Activated naive CD8-positive, alpha-beta T cell treated with anti-CD3 and anti-CD28 coated beads, Interleukin-2, amount 50 U/mL, for 24 hours (primary cell): ENCODE measurements at regions not wholly inside any gene's neighbourhood (a gene's known extent, or its start where the extent isn't known, plus 50 kb on each side); places are given as distances from the start of the nearest gene placed in this dataset.
"Not testable (repeated sequence)": the region's sequence is repeated elsewhere in the genome, so short reads cannot be mapped to it uniquely, and the experiment has no call there.

Source experiments
- ATAC-seq: fragments of 150-1000 bp; cut with Tn5 transposase; one replicate; pipeline ENCODE4 v1.10.0; 2021
- DNase-seq: peaks from one replicate; pipeline ENCODE4 v3.0.0; 2021
- H3K27ac Mint-ChIP-seq: one replicate; pipeline ENCODE4 v1.8.0; 2021; ENCODE audit warnings: mild to moderate bottlenecking, mixed read lengths
- H3K27me3 Mint-ChIP-seq: one replicate; pipeline ENCODE4 v1.8.0; 2021; ENCODE audit warnings: mixed read lengths
- H3K36me3 Mint-ChIP-seq: one replicate; pipeline ENCODE4 v1.8.0; 2021; ENCODE audit warnings: low read depth, mixed read lengths
- H3K4me1 Mint-ChIP-seq: one replicate; pipeline ENCODE4 v1.8.0; 2021; ENCODE audit warnings: mixed read lengths
- H3K4me3 Mint-ChIP-seq: one replicate; pipeline ENCODE4 v1.8.0; 2021; ENCODE audit warnings: mild to moderate bottlenecking, moderate library complexity, mixed read lengths
- H3K9me3 Mint-ChIP-seq: one replicate; pipeline ENCODE4 v1.8.0; 2021; ENCODE audit warnings: mixed read lengths

GRCh38 chr7:142529591-142529990, 219.7 kb upstream of the PRSS1 start:
- Mint-ChIP-seq H3K27ac (no peak overlapping the region), H3K27me3 (peaks cover 2% of the 10 kb centered on the region), H3K4me3 (peak overlapping the region; percentile 36), H3K9me3 (no peaks in the 10 kb centered on the region), H3K4me1 (no peaks in the 10 kb centered on the region), H3K36me3 (no peaks in the 10 kb centered on the region)
- ATAC-seq (no peak), DNase-seq (no peak)

GRCh38 chr7:142528608-142529408, 220.5 kb upstream of the PRSS1 start:
- Mint-ChIP-seq H3K27me3 (peaks cover 2% of the 10 kb centered on the region), H3K4me3 (peak overlapping the region; percentile 41), H3K36me3 (no peaks in the 10 kb centered on the region), H3K27ac (no peak overlapping the region), H3K4me1 (no peaks in the 10 kb centered on the region), H3K9me3 (no peaks in the 10 kb centered on the region)
- DNase-seq (no peak), ATAC-seq (no peak)

GRCh38 chr7:142523821-142524460, 225.3 kb upstream of the PRSS1 start:
- no peak overlapping the region for H3K4me3 Mint-ChIP-seq
- H3K9me3 Mint-ChIP-seq, result no peaks in the 10 kb centered on the region
- peaks cover 9% of the 10 kb centered on the region for H3K4me1 Mint-ChIP-seq
- no peaks in the 10 kb centered on the region for H3K36me3 Mint-ChIP-seq
- ATAC-seq (no peak), DNase-seq (no peak)
- H3K27ac Mint-ChIP-seq, result no peak overlapping the region
- H3K27me3 Mint-ChIP-seq, result no peaks in the 10 kb centered on the region

DNA sequence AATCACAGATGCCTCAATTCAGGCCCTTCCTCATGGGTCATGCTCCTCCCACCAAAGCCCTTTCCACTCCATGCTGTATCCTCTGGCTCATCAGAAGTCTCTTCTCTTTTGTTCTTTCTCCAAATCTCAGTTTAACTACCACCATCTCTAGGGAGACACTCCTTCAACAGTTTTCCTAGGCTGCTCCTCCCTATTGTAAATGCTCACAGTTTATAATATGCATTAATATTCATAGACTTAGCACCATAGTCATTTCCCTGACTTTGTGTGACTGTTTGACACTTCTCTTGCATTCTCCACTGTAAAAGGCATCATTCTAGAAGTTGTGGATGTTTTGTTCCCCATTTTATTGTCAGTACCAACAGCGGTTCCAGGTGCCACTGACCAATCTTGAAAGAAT, 226.5 kb upstream of the PRSS1 start:
- Mint-ChIP-seq H3K27ac (no peak overlapping the region), H3K4me1 (peaks cover 12% of the 10 kb centered on the region), H3K27me3 (no peaks in the 10 kb centered on the region), H3K9me3 (no peaks in the 10 kb centered on the region), H3K4me3 (no peak overlapping the region), H3K36me3 (no peaks in the 10 kb centered on the region)
- DNase-seq (no peak), ATAC-seq (no peak)

GRCh38 chr7:142520885-142521284, 228.4 kb upstream of the PRSS1 start:
- Mint-ChIP-seq H3K27ac (peak overlapping the region; percentile 29), H3K4me1 (peaks cover 14% of the 10 kb centered on the region)
- not testable (repeated sequence) for ATAC-seq, DNase-seq, H3K27me3 Mint-ChIP-seq, H3K36me3 Mint-ChIP-seq, H3K9me3 Mint-ChIP-seq, H3K4me3 Mint-ChIP-seq

- DNase-seq, H3K9me3 Mint-ChIP-seq, ATAC-seq, H3K4me3 Mint-ChIP-seq, H3K27me3 Mint-ChIP-seq, H3K36me3 Mint-ChIP-seq: not testable (repeated sequence)
- peaks cover 14% of the 10 kb centered on the region for H3K4me1 Mint-ChIP-seq
- peak overlapping the region; percentile 29 for H3K27ac Mint-ChIP-seq
Observed at GRCh38 chr7:142520455-142520854, 228.8 kb upstream of the PRSS1 start.

DNA sequence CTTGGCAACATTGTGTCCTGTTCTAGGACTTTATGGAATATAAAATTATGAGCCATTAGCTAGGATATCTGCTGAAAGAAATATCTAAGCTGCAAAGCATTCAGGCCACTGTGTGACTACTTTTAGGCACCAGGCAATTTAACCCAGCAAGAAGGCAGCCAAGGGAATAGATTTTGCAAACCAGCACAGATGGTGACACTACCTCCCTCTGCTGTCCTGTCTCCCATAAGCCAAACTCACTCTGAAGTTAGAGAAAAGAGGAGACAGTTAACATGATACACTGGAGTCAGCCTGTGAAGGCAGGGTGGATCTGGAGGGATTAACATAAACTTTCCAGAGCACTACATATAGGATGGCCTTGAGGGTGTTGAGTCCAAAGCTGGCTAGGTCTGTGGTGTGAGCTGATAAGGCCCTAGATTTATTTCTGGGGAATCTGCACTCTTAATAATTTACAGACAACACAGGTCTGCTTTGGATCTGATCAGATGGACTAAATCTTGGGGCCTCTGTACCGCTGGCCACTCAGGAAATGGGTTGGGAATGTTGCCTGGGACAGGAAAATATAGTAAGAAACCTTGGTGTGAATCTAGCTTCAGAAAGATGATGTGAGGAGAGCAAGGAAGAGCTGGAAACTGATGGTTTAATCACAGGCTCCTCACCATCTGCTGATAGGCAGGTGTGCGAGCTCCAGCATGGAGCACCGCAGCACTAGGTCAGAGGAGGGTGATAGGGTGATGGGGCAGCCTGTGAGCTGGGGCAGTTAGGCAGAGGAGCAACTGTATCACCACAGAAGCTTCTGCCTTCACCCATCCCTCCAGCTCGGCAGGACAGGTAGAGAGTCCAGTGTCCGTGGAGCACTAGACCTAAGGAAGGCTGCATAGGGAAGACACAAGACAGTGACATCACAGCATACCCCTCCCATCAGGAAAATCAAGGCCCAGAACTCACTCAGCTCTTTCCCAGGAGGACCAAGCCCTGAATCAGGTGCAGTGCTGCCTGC, 229.9 kb upstream of the PRSS1 start:
- no peak for DNase-seq
- Mint-ChIP-seq H3K27ac (peak overlapping the region; percentile 20), H3K27me3 (no peaks in the 10 kb centered on the region), H3K9me3 (no peaks in the 10 kb centered on the region), H3K36me3 (no peaks in the 10 kb centered on the region), H3K4me3 (peak overlapping the region; percentile 19), H3K4me1 (peaks cover 14% of the 10 kb centered on the region)
- no peak for ATAC-seq

GRCh38 chr7:142516038-142516501, 233.2 kb upstream of the PRSS1 start:
- DNase-seq (no peak), ATAC-seq (peak; percentile 72)
- Mint-ChIP-seq H3K27ac (no peak overlapping the region), H3K27me3 (no peaks in the 10 kb centered on the region), H3K9me3 (no peaks in the 10 kb centered on the region), H3K36me3 (no peaks in the 10 kb centered on the region), H3K4me3 (no peak overlapping the region), H3K4me1 (peaks cover 24% of the 10 kb centered on the region)

DNA sequence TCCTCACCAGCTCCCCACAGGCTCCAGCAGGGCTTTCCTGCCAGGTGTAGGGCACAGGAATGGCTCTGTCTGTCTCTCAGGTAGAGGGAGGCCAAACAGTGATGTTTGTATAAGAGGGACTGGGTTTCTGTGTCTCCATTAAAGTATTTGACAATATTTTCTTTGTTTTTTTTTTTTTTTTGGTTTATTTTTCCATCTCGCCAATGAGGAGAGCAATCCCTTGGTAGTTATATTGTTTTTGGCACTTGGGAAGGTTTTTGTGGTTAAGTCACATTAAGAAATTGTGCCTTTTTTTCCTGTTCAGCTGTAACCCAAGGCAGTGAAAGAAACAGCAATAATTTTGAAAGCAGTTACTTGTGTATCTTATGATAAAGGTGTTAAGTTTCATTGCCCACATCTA, 234.6 kb upstream of the PRSS1 start:
- H3K27ac Mint-ChIP-seq, H3K4me3 Mint-ChIP-seq, ATAC-seq, H3K27me3 Mint-ChIP-seq, DNase-seq, H3K9me3 Mint-ChIP-seq, H3K36me3 Mint-ChIP-seq: not testable (repeated sequence)
- peaks cover 21% of the 10 kb centered on the region for H3K4me1 Mint-ChIP-seq

- Mint-ChIP-seq H3K9me3 (no peaks in the 10 kb centered on the region), H3K27ac (no peak overlapping the region), H3K4me3 (no peak overlapping the region), H3K4me1 (peaks cover 24% of the 10 kb centered on the region), H3K27me3 (no peaks in the 10 kb centered on the region), H3K36me3 (no peaks in the 10 kb centered on the region)
- no peak for DNase-seq
- no peak for ATAC-seq
Observed at GRCh38 chr7:142513178-142513955, 235.9 kb upstream of the PRSS1 start.

DNA sequence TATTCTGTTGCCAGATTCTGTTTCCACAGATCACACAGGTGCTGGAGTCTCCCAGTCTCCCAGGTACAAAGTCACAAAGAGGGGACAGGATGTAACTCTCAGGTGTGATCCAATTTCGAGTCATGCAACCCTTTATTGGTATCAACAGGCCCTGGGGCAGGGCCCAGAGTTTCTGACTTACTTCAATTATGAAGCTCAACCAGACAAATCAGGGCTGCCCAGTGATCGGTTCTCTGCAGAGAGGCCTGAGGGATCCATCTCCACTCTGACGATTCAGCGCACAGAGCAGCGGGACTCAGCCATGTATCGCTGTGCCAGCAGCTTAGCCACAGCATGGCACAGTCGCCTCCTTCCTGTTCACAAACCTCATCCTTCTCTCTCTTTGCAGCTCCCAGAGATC, 237.5 kb upstream of the PRSS1 start:
- Mint-ChIP-seq H3K9me3 (no peaks in the 10 kb centered on the region), H3K27me3 (no peaks in the 10 kb centered on the region), H3K4me1 (peaks cover 27% of the 10 kb centered on the region), H3K36me3 (no peaks in the 10 kb centered on the region), H3K27ac (no peak overlapping the region), H3K4me3 (no peak overlapping the region)
- ATAC-seq (no peak), DNase-seq (no peak)

GRCh38 chr7:142511374-142511773, 237.9 kb upstream of the PRSS1 start:
- DNase-seq (no peak), ATAC-seq (no peak)
- Mint-ChIP-seq H3K9me3 (no peaks in the 10 kb centered on the region), H3K4me1 (peaks cover 27% of the 10 kb centered on the region), H3K4me3 (no peak overlapping the region), H3K27ac (no peak overlapping the region), H3K27me3 (no peaks in the 10 kb centered on the region), H3K36me3 (no peaks in the 10 kb centered on the region)

DNA sequence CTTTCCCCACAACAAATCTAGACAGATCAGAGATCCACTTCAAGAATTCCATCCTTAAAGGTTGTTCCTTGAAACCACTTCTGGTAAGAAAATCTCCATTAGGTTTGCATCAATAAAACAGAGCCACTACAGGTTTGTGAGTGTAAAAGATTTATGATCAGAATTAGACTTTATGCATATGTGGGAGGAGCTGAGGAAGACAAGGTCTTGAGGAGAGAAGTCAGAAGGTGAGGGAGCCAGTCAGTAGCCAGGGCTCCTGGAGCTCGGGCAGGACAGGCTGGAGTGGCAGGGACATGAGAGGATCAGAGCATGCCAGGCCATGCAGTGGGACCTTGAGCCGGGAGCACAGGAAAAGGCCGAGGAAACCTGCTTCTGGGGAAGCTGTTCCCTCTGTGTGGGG, 240.0 kb upstream of the PRSS1 start:
- not testable (repeated sequence) for H3K36me3 Mint-ChIP-seq, H3K9me3 Mint-ChIP-seq, H3K4me3 Mint-ChIP-seq, H3K27ac Mint-ChIP-seq, H3K27me3 Mint-ChIP-seq, DNase-seq, ATAC-seq
- peaks cover 25% of the 10 kb centered on the region for H3K4me1 Mint-ChIP-seq

GRCh38 chr7:142508251-142508650, 241.0 kb upstream of the PRSS1 start:
- Mint-ChIP-seq H3K4me1 (peaks cover 25% of the 10 kb centered on the region), H3K27me3 (peaks cover 2% of the 10 kb centered on the region), H3K27ac (peak overlapping the region; percentile 9), H3K36me3 (no peaks in the 10 kb centered on the region), H3K4me3 (no peak overlapping the region), H3K9me3 (no peaks in the 10 kb centered on the region)
- DNase-seq (no peak), ATAC-seq (peak; percentile 35)
